Right lobe of liver (tissue), 4 donors: ENCODE measurements at regions not wholly inside any gene's neighbourhood (a gene's known extent, or its start where the extent isn't known, plus 50 kb on each side); places are given as distances from the start of the nearest gene placed in this dataset.
"Not testable (repeated sequence)": the region's sequence is repeated elsewhere in the genome, so short reads cannot be mapped to it uniquely, and the experiment has no call there.

ENCODE experiments used
- POLR2A ChIP-seq: fragments of 450-650 bp; IDR thresholded peaks from one replicate; pipeline ENCODE4 v1.6.1; 2017; ENCODE audit warnings: antibody characterized with exemption, mild to moderate bottlenecking
- TF ChIP-seq, protein P1 (sequence below), 4 donors: fragments of 200-600 bp in 3 of 4; fragments of 450-650 bp in 1 of 4; IDR thresholded peaks; one replicate each; pipeline versions ENCODE4 v1.5.1 to v1.8.0; 2016 to 2022; ENCODE audit warnings: antibody characterized with exemption in 4 of 4, mild to moderate bottlenecking in 2 of 4
- donor health status: DM: no; HTN: no; CAD: no.
- donor health status: DM: no; HTN: no; CAD: no.
- donor health status: DM: no; HTN: yes; CAD: no.

DNA sequence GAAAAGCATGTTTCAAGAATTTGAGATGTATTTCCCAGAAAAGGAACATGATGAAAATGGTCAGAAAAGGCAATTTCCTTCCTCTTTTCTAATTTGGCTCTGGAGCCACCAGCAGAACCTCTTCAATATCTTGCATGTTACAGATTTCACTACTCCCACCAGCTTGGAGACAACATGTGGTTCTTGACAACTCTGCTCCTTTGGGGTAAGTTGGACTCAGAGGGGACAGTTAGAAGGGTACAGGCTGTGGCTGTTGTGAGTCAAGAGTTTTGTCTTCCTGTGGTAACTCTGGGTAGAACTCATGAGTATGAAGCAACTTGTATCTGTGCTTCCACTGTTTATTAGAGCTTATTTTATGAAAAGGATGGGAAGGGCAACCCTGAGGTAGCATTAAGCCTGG is 96.9 kb downstream of the FAM72B start:
- TF ChIP-seq, protein P1, sequence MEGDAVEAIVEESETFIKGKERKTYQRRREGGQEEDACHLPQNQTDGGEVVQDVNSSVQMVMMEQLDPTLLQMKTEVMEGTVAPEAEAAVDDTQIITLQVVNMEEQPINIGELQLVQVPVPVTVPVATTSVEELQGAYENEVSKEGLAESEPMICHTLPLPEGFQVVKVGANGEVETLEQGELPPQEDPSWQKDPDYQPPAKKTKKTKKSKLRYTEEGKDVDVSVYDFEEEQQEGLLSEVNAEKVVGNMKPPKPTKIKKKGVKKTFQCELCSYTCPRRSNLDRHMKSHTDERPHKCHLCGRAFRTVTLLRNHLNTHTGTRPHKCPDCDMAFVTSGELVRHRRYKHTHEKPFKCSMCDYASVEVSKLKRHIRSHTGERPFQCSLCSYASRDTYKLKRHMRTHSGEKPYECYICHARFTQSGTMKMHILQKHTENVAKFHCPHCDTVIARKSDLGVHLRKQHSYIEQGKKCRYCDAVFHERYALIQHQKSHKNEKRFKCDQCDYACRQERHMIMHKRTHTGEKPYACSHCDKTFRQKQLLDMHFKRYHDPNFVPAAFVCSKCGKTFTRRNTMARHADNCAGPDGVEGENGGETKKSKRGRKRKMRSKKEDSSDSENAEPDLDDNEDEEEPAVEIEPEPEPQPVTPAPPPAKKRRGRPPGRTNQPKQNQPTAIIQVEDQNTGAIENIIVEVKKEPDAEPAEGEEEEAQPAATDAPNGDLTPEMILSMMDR (IDR thresholded peaks at IDR 0.05) = not testable (repeated sequence)
- TF ChIP-seq POLR2A = not testable (repeated sequence)
